NCI-H345 (cell line): ENCODE measurements at regions not wholly inside any gene's neighbourhood (a gene's known extent, or its start where the extent isn't known, plus 50 kb on each side); places are given as distances from the start of the nearest gene placed in this dataset.
"Not testable (repeated sequence)": the region's sequence is repeated elsewhere in the genome, so short reads cannot be mapped to it uniquely, and the experiment has no call there.

ENCODE experiments used
- DNase-seq: peaks from one replicate; lab custom pipeline; 2025; lab: John Stamatoyannopoulos, UW

DNA sequence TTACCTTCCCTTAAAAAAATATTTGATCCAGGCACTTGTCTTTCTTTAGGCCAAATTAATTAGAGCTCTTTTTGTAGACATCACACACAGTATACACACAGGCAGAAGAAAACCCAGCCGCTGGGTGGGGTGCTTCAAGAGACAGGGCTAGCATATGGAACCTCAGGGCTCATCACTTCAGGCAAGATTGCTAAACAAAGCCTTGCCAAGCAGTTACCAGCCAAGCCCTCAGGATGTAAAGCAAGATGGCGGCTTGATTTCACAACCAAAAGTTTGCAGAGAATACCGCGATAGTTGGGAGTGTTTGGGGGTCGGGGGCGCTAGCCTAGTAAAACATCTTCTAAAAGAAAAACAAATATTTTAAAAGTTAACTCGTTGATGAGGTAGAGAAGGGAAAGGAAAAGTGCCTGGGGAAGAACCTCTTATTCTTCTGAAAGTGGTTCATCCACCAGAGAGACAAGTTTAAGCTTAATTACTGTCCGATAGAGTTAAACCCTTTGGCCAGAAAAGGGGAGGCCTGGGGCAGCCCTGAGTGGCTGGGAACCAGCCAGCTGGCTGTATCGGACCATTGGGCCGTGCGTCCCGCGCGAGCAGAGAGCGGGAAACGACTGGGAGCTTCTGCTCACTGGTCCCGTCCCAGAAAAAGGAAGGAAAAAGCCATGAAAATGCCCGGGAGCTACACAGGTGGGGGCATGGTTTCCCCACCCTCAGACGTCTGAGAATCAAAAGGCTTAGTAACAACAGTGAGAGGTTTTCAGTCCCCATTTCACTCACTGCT, 254.9 kb upstream of the PCDH20 start:
- no peak for DNase-seq

DNA sequence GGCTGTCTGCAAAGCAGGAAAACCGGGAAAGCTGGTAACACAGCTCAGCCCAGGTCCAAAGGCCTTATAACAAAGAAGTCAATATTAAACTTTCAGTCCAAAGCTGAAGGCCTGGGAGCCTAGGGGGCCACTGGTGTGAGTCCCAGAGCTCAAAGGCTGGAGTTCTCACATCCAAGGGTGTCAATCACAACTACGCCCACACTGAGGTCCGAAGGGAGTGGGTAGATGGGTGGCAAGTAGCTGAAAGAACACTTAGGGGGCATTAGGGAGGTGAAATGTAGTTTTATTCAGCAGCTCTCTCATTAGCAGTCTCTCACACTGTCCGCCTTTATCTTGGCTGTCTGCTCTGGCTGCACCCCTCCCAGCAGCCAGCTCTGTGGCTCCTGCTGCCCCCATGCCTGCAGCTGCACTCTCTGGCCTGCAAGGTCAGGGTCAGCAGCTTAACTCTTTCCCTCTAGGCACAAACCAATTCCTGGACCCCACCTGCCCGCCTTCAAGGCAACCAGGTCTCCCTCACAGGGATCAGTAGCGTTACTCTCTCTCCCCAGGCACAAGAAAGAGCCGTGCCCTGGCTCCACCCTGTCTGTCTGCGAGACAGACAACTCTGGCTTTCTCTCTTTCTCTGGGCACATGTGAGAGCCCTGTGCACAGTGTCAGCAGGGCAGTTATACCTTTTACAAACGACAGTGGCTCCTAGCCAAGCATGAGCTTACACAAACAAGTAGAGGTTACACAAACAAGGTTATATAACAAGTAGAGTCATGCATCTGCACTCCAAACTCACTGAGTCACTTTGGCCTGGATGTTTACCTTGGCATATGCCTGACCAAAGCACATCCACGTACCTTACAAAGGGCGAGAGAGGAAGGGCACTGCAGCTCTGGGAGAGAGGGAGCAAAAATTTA, 249.4 kb upstream of the PCDH20 start:
- DNase-seq: peak; percentile 83

DNA sequence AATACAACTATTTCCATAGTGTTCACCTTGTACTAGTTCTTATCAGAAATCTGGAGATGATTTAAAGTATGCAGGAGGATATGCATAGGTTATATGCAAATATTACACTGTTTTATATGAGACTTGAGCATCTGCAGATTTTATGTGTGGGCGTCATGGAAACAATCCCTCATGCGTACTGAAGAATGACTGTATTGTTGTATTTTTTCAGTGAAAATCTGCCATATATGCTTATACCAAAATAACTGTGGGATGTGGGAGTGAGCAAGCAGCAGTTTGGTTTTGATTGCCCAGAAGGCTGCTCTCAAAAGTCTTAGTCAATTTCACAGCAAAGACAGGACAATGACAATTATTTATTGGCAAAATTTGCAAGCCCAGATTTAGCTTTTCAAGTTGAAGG, 238.8 kb upstream of the PCDH20 start:
- no peak for DNase-seq

DNA sequence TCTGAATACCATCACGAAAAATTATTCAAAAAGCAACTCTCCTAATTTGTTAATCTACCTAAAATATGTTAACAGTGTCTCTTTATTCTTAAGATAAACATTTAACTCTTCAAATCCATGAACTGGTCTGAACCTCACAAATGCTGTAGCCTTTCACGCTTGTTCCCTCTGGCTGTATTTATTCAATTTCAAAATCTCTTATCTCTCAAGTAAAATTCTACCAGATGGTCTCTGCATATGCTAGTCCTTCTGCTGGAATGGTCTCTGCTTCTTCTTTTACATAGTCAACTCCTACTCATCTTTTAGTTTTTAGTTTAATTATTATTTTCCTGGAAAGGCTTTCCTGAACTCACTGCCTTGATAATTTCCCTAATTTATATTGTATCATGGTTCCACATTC, 232.9 kb upstream of the PCDH20 start:
- DNase-seq: no peak

DNA sequence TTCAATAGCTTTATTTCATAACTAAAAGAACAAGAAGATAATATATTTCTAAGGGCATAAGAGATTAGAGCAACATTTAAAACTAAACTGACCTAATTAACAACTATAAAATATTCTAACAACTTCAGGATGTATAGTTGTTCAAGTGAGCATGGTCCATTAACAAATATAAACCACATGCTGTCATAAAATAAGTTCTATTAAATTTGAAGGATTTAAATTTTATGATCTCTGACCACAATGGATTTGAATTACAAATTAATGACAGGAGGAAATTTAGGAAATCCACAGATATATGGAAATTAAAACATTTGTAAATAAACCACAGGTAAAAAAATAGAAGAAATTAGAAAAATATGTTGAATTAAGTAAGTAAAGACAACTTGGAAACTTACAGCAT, 196.5 kb upstream of the PCDH20 start:
- no peak for DNase-seq

DNA sequence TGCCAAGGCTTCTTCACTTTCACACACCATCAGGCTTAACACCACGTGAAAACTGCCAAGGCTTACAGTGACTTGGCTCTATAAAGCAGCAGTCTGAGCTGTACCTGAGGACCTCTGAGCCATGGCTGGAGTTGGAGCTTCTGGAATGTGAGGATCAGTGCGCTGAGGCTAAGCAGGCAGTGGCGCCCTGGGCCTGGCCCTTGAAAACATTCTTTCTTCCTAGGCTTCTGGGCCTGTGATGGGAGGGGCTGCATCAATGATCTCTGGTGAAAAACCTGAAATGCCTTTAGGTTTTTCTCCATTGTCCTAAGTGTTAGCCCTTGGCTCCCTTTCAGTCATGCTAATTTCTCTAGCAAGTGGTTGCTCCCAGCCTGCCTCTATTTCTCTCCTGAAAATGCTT, 192.5 kb upstream of the PCDH20 start:
- DNase-seq: no peak

DNA sequence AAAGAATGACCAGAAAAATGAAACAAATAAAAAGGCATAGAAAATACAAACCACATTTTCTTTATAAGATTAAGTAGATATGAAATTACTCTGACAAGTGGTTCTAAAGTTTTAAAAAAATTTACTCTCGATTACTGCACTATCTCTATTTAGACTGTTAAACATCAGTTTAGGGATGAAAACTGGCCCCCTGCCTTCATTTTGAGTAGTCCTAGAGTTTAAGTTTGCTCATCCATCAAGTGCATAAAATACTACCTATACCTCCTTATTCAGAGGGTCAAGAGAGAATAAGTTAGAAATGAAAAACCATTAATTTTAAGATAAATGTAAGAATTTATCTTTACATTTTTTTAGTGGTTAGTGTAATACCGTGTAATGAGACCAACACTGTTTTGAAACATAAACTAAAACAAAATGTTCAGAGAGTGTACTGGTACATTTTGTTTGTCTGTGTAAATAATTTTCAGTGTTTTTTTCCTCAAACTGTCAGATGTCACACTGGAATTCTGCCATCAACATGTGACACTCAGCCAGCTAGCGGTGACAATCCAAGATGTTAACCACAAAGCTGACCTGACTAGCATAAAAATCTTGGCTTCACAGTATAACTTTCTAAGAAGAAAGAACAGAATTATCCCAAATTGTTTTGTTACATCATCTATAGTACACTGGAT, 184.8 kb upstream of the PCDH20 start:
- no peak for DNase-seq

DNA sequence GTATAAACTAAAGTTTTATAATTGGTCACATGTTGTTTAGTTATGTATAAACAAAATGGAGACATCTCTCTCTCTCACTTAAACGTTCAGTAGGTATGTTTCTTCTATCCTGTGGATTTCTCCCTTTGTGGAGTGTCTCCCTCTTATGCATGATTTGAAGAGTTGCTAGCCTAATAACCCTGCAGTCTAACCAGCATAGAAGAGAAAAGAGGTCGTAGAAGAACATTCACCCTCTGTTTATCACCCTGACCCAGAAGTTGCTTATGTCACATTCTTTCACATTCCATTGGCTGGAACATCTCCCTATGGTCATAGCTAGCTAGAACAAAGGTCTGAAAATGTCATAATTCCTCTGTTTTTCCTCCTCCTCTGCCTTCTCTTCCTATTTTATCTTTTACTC, 176.8 kb upstream of the PCDH20 start:
- no peak for DNase-seq

DNA sequence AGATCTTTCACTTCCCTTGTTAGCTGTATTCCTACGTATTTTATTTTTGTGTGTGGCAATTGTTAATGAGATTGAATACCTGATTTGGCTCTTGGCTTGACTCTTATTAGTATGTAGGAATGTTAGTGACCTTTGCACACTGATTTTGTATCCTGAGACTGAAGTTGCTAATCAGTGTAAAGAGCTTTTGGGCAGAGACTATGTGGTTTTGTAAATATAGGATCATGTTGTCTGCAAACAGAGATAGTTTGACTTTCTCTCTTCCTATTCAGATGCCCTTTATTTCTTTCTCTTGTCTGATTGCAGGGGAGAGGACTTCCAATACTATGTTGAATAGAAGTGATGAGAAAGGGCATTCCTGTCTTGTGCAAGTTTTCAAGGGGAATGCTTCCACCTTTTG, 160.3 kb upstream of the PCDH20 start:
- DNase-seq: no peak

DNA sequence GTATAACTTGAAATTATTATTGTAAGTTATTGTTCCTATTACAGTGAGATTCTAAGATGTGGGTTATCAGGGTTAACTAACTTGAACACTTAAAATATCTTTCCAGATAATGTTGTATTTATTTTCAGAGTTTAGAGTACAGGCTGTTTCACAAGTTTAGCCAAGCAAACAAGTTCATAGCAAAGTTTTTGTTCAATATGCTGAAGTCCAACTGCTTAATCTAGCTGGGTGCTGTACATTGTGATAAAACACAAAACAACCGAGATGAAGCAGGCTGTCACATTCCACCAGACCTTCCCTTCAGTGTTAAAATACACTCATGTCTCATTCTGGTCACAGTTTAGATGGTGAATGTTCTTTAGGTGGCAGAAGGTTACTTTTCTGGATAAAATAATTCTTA, 148.0 kb upstream of the PCDH20 start:
- no peak for DNase-seq

DNA sequence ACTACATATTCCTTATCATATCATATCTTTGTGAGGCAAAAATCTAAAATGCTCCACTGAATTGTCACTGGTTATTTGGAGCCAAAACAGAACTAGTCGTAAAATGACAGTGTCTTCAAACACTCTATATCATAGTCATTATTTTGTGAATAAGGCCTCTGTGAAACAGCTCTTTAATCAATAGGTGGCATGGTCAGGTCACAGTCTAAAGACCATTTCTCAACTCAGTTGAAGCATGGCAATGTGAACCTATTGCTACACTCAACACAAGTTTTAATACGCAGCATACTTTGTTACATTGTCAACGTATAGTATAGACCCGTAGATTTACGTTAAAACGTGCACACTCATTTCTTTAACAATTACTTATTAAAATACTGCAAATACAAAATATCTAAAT, 131.3 kb upstream of the PCDH20 start:
- no peak for DNase-seq

DNA sequence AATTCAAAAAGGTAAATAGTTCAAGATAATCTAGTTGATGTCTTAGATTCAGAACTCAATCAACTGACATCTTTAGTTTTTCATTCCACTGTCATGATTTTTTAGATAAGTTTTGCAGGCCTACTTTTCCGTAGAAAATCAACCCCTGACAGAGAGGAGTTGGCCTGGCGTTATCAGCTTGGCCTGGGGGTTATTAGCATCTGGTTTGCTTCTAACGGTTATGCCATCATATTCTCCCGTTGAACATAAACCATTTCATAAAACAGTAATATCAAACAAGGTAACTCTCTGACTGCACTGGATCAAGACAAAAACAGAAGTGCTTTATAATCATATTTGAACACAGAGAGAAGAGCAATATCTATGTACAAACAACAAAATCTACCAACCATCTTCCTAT, 130.8 kb upstream of the PCDH20 start:
- DNase-seq: no peak

DNA sequence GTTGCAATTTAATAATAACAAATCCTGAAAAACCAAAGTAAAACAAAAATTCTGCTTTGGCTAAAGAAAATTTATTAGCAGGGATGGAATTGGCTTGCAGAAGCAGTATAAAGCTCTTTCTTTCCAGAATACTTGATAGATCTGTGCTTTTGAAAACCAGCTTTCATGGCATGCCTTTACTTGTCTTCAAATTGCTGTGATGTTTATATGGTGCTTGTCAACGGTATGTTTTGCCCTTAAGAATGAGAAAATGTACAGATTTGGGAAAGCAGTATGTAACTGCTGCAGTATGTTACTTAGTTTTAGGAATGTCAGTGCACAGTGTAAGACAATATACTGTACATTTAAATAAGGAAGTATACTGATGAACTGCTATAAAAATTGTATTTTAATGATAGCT, 120.8 kb upstream of the PCDH20 start:
- DNase-seq: no peak

DNA sequence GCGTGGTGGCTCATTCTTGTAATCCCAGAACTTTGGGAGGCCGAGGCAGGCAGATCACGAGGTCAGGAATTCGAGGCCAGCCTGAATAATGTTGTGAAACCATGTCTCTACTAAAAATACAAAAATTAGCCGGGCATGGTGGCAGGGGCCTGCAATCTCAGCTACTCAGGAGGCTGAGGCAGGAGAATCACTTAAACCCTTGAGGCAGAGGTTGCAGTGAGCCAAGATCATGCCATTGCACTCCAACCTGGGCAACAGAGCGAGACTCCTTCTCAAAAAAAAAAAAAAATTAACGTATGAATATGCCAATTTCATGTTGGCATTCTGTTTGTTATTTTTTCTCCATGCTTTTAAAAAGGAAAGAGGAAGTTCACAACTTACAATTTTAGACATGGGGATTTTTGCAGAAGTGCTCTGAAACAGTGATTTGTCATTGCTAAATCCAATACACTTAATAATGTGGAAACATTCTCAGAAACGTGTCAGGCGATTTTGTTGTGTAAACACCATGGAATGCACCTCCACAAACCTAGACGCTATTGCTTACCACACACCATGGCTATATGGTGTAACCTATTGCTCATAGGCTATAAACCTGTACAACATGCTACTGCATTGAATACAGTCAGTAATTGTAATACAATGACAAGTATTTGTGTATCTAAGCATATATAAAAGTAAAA, 115.9 kb upstream of the PCDH20 start:
- DNase-seq: no peak

DNA sequence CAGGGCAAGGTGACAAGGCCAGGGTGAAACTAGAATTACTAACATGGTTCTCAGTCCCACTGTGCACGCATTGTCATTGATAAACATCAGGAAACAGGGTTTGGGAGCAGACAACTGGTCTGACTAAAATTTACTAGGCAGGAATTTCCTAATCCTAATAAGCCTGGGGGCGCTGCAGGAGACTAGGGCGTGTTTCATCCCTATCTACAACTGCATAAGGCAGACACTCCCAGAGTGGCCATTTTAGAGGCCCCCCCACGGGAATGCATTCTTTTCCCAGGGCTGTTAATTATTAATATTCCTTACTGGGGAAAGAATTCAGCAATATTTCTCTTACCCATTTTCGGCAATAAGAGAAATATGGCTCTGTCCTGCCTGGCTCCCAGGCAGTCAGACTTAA, 103.6 kb upstream of the PCDH20 start:
- not testable (repeated sequence) for DNase-seq

DNA sequence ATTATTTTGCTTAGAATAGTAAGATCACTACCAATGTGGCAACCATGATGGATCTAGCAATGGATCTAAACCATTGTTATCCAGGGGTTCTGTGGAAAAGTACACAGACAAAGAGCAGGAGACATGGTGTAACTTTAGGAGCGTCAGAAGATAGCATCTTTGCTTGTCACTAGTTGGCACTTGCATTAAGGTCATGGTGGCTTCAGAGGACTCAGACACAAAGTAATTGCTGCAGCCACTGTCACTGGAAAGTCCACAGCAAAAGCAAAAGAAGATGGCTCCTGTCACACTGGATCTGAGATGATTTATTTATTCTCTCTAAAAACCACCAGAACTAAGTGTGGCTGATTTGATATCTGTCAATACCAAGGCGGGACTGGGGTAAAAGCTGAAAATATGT, 93.3 kb upstream of the PCDH20 start:
- no peak for DNase-seq

DNA sequence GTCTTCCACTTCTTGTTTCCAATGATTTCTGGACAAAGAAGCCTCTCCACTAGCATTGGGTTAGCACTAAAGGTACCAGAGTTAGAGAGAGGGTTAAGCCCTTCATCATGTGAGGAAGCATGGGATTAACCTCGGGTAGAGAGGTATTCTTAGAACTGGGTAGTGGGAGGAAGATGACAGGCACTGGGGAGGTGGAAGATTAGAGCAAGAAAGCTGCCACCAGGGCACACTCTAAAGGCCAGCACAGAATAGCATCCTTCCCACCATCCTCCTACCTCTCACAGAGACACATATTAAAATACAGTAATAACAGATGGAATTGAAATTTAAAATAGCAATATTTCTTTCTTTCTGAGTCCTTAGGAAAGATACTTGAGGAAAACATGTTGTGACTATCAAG, 84.5 kb upstream of the PCDH20 start:
- DNase-seq: no peak

DNA sequence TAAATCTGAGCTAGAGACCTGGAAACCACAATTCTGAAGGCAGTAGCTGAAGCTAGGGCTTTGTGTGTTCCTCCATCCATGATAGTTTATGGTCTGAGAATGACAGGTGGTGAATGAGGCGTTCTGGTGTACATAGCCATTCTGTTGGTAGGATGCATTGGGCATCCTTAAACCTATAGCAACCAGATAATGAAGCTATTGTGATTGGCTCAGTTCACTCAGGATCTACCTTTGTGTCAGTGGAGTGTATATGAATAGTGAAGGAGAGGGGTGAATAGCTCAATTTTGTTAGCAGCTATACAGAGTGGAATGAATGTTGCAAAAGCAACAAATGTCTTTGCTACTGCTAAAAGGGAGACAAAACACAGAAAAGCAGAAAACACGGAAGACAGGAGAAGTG, 80.0 kb upstream of the PCDH20 start:
- DNase-seq: no peak

DNA sequence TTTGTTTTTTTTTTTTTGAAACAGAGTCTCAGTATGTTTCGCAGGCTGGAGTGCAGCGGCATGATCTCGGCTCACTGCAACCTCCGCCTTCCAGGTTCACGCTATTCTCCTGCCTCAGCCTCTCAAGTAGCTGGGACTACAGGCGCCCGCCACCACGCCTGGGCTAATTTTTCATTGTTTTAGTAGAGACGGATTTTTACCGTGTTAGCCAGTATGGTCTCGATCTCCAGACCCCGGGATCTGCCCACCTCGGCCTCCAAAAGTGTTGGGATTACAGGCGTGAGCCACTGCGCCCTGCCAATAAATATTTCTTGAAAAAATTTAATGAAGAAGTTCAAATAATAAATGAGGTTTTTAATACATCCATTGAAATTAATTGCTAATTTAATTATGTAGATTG, 77.9 kb upstream of the PCDH20 start:
- not testable (repeated sequence) for DNase-seq

DNA sequence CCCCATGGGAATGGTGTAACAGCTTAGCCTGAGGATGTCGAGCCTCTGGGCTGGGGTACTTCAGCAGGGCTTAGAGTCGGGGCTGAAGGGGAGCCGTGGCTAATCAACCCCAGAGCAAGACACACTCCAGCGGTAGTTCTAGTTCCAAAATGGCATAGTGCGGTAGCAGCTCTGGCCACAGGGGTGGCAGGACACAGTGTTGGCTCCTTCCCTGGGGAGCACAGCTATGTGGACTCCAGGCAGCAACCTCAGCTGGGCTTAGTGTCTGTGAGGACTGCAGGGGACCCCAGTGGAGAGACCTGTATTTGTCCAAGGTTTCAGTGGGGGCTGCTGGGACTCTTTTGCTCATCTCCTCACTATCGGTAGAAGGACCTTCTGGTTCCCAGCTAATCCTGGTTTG, 70.8 kb upstream of the PCDH20 start:
- DNase-seq: no peak

DNA sequence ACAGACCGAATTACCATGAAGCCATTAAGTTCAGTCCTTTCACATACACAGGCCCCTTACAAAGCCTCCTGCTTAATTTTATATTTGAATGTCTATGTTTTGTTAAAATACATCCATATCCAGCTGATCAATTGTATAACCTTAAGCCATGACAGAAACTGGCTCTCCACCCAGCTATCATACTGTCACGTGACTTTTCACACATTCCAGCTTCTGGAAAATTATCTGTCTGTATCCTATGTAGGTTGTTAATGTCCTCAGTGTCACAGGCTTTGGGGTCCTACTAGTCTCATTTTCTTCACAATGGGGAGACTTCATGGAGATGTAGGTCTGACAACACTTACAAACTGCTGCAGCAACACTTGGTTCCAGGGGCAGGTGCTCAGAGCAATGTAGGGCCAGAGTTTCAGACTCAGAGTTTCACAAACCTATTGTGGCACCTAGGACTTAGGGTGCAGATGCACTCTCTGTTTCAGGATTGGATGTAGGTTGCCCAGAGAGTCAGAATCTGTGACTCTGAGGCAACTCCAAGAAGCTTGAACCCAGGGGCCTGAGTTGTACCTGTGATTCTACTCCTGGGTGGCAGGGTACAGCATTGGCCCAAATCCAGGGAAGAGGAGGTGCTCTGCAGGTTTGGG, 69.6 kb upstream of the PCDH20 start:
- DNase-seq: no peak

DNA sequence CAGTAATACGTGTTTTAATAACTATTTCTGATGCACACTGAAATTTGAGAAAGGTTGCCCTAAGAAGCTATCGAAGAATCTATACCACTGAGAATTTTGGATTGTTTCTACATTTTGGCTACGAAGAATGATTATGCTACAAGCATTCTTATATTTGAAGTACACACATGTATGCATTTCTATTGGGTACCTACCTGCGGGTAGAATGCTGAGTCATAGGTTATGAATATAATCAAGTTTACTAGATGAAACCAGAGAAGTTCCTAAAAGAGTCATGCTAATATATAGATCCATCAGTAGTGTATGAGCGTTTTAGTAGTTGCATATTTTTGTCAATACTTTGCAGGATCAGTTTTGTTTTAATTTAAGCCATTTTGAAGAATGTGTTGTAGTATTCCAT, 62.0 kb upstream of the PCDH20 start:
- no peak for DNase-seq
